Fibroblast of lung (primary cell): ENCODE measurements at regions not wholly inside any gene's neighbourhood (a gene's known extent, or its start where the extent isn't known, plus 50 kb on each side); places are given as distances from the start of the nearest gene placed in this dataset.

Experiments
- CTCF ChIP-seq, 2 donors: IDR thresholded peaks in 1 of 2; conservative IDR thresholded peaks in 1 of 2; 1 replicate in 1 of 2; 2 replicates in 1 of 2; pipeline ENCODE4 v1.5.1; 2011 to 2012; ENCODE audit warnings: low read length in 2 of 2, control low read depth in 1 of 2, inconsistent platforms in 1 of 2, low read depth in 1 of 2, mild to moderate bottlenecking in 1 of 2
- EZH2 ChIP-seq: IDR thresholded peaks from 2 replicates; pipeline ENCODE4 v1.5.1; 2012; ENCODE audit warnings: low read length, control low read depth, mild to moderate bottlenecking; ENCODE audit errors: missing control alignments

GRCh38 chr7:124100190-124100589, 67.3 kb upstream of the TMEM229A start:
- no peak for TF ChIP-seq CTCF (conservative IDR thresholded peaks at IDR 0.05 in 1 of 2, IDR thresholded peaks at IDR 0.05 in 1 of 2; ENCODE audit: low read depth in 1 of 2, low read length in 2 of 2)
- TF ChIP-seq EZH2: no peak
